ENCODE measurements at regions not wholly inside any gene's neighbourhood (a gene's known extent, or its start where the extent isn't known, plus 50 kb on each side); places are given as distances from the start of the nearest gene placed in this dataset.

DNA sequence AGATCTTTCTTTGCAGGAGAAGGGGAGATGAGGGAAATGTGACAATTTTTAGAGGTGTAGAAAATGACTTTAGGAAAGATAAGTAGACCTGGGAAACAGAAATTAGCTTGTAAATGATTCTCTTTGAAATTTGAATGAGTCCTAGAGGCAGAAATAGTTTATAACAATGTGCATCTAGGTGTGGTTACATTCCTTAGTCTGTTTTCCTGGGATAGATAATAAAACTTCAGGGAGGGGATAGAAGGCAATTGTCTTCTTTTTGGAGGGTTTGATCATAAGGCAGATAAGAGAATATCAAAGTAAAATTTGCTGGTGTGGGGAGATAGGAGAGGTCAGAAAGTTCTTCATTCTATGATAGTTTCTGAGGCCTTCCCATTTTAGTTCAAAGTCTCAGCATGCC lies 1344.3 kb upstream of the LRRTM1 start:
- DNase-seq (ENCODE audit: low read depth, low spot score), result no peak
- intact Hi-C loops (cut with micrococcal nuclease; ENCODE audit: unreplicated experiment) (no loop called here), in situ Hi-C loops (cut with MboI) (no loop called here)
- no peaks in the 10 kb centered on the region for H3K36me3 ChIP-seq (ENCODE audit: control insufficient read depth in 2 of 2, insufficient read depth in 2 of 2, low read length in 1 of 2)
- H3K9ac ChIP-seq (ENCODE audit: control insufficient read depth, insufficient read depth, low read length), result no peak overlapping the region
- ChIA-PET SMC1A (ENCODE audit: uncharacterized antibody, unreplicated experiment) (no interaction called here), CTCF (no interaction called here), POLR2A (no interaction called here), RAD21 (ENCODE audit: unreplicated experiment) (no interaction called here)
- ATAC-seq, result no peak
- no peak overlapping the region for H2AFZ ChIP-seq (ENCODE audit: control insufficient read depth, low read depth, low read length)
- H3K27me3 ChIP-seq (replicated peaks in 1 of 2; ENCODE audit: control insufficient read depth in 2 of 2, insufficient read depth in 2 of 2, low read length in 1 of 2), result no peaks in the 10 kb centered on the region
- no peaks in the 10 kb centered on the region for H4K20me1 ChIP-seq (ENCODE audit: control insufficient read depth, insufficient read depth)
- H3K4me2 ChIP-seq (ENCODE audit: control insufficient read depth, insufficient read depth), result no peak overlapping the region
- no peak overlapping the region for H3K27ac ChIP-seq (ENCODE audit: control insufficient read depth, insufficient read depth)
- H3K79me2 ChIP-seq (ENCODE audit: control insufficient read depth, insufficient read depth, low read length), result no peaks in the 10 kb centered on the region
- H3K4me3 ChIP-seq, result no peak overlapping the region
- no peaks in the 10 kb centered on the region for H3K9me3 ChIP-seq (replicated peaks; ENCODE audit: control insufficient read depth, insufficient read depth, low read length)
- H3K4me1 ChIP-seq (ENCODE audit: control insufficient read depth, insufficient read depth, low read length), result no peaks in the 10 kb centered on the region
- BruUV-seq (replicated peaks), result no TSS peak
- no peak for FAIRE-seq
- TF ChIP-seq, protein P1, sequence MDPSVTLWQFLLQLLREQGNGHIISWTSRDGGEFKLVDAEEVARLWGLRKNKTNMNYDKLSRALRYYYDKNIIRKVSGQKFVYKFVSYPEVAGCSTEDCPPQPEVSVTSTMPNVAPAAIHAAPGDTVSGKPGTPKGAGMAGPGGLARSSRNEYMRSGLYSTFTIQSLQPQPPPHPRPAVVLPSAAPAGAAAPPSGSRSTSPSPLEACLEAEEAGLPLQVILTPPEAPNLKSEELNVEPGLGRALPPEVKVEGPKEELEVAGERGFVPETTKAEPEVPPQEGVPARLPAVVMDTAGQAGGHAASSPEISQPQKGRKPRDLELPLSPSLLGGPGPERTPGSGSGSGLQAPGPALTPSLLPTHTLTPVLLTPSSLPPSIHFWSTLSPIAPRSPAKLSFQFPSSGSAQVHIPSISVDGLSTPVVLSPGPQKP (IDR thresholded peaks at IDR 0.05; ENCODE audit: low read depth, low read length), result no peak
- no peak for TF ChIP-seq HDAC6 (IDR thresholded peaks at IDR 0.05; ENCODE audit: unreplicated experiment)
- no peak for TF ChIP-seq BCL11A (IDR thresholded peaks at IDR 0.05; ENCODE audit: low read depth, low read length)
- no peak for TF ChIP-seq GABPA (IDR thresholded peaks at IDR 0.05; ENCODE audit: low read depth)
- TF ChIP-seq POU2F2 (IDR thresholded peaks at IDR 0.05; ENCODE audit: borderline replicate concordance, low read depth, low read length), result no peak
- no peak for TF ChIP-seq SIN3A (IDR thresholded peaks at IDR 0.05; ENCODE audit: low read depth, low read length)
- TF ChIP-seq, protein P2, sequence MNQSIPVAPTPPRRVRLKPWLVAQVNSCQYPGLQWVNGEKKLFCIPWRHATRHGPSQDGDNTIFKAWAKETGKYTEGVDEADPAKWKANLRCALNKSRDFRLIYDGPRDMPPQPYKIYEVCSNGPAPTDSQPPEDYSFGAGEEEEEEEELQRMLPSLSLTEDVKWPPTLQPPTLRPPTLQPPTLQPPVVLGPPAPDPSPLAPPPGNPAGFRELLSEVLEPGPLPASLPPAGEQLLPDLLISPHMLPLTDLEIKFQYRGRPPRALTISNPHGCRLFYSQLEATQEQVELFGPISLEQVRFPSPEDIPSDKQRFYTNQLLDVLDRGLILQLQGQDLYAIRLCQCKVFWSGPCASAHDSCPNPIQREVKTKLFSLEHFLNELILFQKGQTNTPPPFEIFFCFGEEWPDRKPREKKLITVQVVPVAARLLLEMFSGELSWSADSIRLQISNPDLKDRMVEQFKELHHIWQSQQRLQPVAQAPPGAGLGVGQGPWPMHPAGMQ (IDR thresholded peaks at IDR 0.05; ENCODE audit: borderline replicate concordance), result no peak
- no peak for TF ChIP-seq MXI1 (IDR thresholded peaks at IDR 0.05; ENCODE audit: low read depth, low read length)
- TF ChIP-seq KAT2A (conservative IDR thresholded peaks at IDR 0.05; ENCODE audit: control insufficient read depth, low read depth, low read length), result no peak
- TF ChIP-seq RFX5 (IDR thresholded peaks at IDR 0.05; ENCODE audit: low read depth, low read length), result no peak
- TF ChIP-seq NFXL1 (IDR thresholded peaks at IDR 0.05; ENCODE audit: borderline replicate concordance), result no peak
- no peak for TF ChIP-seq PML (IDR thresholded peaks at IDR 0.05; ENCODE audit: low read length)
- TF ChIP-seq, protein P3, sequence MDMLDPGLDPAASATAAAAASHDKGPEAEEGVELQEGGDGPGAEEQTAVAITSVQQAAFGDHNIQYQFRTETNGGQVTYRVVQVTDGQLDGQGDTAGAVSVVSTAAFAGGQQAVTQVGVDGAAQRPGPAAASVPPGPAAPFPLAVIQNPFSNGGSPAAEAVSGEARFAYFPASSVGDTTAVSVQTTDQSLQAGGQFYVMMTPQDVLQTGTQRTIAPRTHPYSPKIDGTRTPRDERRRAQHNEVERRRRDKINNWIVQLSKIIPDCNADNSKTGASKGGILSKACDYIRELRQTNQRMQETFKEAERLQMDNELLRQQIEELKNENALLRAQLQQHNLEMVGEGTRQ (IDR thresholded peaks at IDR 0.05; ENCODE audit: borderline replicate concordance, low read depth, low read length), result no peak
- no peak for TF ChIP-seq MTA3 (IDR thresholded peaks at IDR 0.05; ENCODE audit: borderline replicate concordance, low read length)
- no peak for TF ChIP-seq HDAC2 (IDR thresholded peaks at IDR 0.05)
- TF ChIP-seq TBL1XR1 (IDR thresholded peaks at IDR 0.05; ENCODE audit: low read depth, low read length), result no peak
- no peak for TF ChIP-seq BMI1 (IDR thresholded peaks at IDR 0.05; ENCODE audit: borderline replicate concordance)
- TF ChIP-seq, protein P4, sequence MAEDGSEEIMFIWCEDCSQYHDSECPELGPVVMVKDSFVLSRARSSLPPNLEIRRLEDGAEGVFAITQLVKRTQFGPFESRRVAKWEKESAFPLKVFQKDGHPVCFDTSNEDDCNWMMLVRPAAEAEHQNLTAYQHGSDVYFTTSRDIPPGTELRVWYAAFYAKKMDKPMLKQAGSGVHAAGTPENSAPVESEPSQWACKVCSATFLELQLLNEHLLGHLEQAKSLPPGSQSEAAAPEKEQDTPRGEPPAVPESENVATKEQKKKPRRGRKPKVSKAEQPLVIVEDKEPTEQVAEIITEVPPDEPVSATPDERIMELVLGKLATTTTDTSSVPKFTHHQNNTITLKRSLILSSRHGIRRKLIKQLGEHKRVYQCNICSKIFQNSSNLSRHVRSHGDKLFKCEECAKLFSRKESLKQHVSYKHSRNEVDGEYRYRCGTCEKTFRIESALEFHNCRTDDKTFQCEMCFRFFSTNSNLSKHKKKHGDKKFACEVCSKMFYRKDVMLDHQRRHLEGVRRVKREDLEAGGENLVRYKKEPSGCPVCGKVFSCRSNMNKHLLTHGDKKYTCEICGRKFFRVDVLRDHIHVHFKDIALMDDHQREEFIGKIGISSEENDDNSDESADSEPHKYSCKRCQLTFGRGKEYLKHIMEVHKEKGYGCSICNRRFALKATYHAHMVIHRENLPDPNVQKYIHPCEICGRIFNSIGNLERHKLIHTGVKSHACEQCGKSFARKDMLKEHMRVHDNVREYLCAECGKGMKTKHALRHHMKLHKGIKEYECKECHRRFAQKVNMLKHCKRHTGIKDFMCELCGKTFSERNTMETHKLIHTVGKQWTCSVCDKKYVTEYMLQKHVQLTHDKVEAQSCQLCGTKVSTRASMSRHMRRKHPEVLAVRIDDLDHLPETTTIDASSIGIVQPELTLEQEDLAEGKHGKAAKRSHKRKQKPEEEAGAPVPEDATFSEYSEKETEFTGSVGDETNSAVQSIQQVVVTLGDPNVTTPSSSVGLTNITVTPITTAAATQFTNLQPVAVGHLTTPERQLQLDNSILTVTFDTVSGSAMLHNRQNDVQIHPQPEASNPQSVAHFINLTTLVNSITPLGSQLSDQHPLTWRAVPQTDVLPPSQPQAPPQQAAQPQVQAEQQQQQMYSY (CRISPR knock-in tag; IDR thresholded peaks at IDR 0.05), result no peak
